GM21447 (cell line): ENCODE measurements at regions not wholly inside any gene's neighbourhood (a gene's known extent, or its start where the extent isn't known, plus 50 kb on each side); places are given as distances from the start of the nearest gene placed in this dataset.

Source experiments
- ATAC-seq: cut with Tn5 transposase; IDR thresholded peaks from one replicate; pipeline ENCODE4 v1.9.1; 2021; ENCODE audit not compliant: unreplicated experiment

- ATAC-seq: no peak
Measured at GRCh38 chr10:131620904-131621303, 279.9 kb upstream of the PPP2R2D start.

- no peak for ATAC-seq
Measured at GRCh38 chr10:131621784-131622624, 278.8 kb upstream of the PPP2R2D start.

DNA sequence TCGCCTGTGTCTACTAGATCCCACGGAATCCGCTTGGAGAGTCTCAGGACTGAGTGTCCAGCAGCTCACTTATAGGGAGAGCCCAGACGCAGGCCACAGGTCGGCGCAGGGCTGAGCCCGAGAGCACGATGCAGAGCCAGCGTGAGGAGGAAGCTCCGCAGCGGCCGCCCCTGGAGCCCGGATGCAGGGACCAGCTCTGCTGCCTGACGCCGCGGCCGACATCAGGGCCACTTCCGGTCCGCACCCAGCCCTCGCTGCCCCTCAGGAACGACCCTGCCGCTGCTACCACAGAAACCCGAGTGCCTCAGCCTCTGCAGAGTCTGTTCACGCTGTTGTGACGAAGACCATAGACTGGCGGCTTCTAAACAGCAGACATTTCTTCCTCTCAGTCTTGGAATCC lies 275.8 kb upstream of the PPP2R2D start:
- no peak for ATAC-seq

DNA sequence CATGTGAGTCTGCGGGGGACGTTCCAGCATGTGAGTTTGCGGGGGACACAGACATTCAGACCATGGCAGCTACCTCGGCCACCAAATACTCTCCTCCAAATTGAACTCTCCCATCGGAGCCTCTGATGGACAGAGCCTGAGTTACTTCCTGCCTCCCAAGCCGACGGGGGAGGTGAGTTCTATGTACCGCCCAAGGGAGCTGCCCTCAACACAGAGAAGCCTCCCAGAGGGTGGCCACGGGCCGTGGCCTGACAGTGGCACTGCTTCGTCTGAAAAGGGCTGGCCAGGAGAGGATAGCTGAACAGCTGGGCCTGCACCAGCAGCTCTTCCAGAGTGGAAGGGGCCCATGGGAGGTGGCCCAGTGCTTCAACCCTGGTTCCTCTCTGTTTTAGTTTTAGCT lies 274.5 kb upstream of the PPP2R2D start:
- ATAC-seq: no peak

GRCh38 chr10:131629026-131629770 lies 271.6 kb upstream of the PPP2R2D start:
- no peak for ATAC-seq

DNA sequence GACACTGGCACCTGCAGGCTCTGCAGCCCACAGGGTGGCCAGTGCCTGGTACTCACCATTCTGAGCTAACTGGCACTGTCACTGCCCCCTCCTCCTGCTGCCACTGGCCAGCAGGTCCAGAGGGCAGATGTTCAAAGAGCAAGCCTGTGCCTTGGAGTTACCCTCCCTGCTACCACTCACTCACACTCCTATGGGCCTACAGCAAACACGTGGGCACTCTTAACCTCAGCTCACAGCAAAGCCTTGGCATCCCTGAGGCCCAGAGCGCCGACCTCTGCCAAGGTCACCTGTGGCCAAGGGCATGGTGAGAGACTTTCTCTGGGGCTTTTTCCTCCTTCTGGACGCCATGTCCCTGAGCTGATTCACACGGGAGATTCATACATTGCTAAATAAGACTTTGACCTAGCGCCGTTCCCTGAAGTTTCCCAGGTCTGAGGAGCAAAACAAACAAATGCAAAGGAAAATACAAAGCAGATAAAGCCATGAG lies 270.0 kb upstream of the PPP2R2D start:
- no peak for ATAC-seq

- ATAC-seq: no peak
Measured at GRCh38 chr10:131631619-131632018, 269.2 kb upstream of the PPP2R2D start.

DNA sequence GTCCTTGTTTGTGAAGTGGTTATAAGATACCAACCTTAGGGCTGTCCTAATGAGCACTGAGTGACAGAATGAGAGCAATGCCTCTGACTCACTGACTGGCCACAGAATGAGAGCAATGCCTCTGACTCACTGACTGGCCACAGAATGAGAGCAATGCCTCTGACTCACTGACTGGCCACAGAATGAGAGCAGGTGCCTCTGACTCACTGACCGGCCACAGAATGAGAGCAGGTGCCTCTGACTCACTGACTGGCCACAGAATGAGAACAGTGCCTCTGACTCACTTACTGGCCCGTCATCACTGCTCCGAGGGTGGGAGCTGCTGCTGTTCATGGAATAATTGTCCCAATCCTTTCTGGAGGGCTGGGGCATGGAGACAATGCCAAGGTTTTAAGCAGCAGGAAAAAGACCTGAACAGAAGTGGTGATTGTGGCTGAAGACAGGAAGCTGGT lies 265.2 kb upstream of the PPP2R2D start:
- no peak for ATAC-seq

GRCh38 chr10:131636116-131636515 lies 264.7 kb upstream of the PPP2R2D start:
- ATAC-seq: no peak

DNA sequence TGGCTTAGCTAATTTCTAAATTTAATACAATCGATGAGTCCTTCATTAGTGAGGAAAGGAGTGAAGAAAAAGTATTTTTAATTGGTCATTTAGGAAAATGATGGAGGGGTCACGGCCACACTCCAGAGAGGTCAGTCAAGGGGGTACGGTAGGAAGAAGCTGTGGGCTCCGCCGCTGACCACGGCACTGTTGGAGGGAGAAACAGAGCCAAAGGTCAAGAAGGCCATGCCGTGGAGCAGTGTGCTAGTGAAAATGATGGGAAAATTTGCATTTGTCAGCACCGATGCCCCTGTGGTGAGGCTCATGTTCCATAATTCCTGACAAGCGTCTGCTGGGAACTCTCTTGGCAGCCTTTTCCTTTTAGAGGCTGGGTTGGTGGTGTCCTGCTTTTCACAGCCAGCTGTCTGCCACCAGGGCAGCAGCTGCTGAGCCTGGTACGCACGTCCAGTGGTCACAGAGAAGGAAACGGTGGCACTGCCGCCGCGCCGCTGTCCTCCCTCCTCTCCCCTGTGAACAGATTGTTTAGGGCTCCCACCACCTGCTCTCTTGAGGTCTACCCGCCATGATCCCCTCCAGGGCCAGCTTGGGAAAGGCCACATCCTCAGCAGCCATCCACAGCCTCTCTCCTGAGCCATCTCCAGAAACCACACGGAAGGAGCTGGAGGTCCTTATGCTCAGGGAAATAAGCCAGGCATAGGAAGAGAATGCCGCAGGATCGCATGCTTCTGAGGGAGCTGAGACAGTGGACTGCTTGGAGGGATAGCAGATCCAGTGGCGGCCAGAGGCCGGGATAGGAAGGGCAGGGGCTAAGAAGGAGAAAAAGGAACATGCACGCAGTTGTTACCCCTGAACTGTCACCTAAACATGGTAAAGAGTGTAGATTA lies 263.7 kb upstream of the PPP2R2D start:
- ATAC-seq: no peak

- ATAC-seq: no peak
Measured at GRCh38 chr10:131638049-131638879, 262.5 kb upstream of the PPP2R2D start.

DNA sequence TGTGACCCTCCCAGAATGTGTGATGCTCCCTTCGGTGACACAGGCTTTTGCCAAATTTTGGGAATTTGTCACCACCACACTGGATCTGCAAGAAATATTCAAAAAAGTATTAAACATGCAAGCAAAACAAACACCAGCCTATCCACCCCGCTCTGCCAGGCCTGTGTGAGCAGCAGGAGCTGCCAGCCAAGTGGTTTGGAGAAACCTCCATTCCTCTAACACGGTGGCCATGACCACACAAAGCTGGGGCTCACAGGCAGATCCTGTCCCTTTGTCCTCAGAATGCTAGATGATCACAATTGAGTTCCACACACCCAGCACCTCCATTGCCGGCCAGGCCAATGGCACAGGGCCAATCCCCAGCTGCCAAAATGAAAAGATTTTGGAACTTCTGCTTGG lies 261.9 kb upstream of the PPP2R2D start:
- no peak for ATAC-seq

GRCh38 chr10:131640045-131640644 lies 260.7 kb upstream of the PPP2R2D start:
- no peak for ATAC-seq

DNA sequence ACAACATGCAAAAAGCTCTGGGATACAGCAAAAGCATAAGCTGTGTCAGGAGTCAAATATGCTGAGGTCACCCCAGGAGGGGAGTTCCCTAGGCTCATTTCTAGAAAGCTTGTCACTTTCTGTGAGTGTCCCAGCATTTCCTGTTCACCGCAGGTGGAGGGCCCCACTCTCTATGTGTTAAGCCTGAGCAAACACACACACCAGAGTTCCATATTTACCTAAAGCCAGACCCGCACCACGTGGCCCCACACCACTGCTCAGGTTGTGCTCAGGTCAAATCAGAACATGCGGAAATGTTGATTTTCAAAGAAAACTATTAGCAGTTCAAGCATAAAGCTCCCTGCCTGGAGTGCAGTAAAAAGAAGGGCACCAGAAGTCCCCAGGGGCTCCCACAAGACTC lies 259.6 kb upstream of the PPP2R2D start:
- ATAC-seq: peak; percentile 99

DNA sequence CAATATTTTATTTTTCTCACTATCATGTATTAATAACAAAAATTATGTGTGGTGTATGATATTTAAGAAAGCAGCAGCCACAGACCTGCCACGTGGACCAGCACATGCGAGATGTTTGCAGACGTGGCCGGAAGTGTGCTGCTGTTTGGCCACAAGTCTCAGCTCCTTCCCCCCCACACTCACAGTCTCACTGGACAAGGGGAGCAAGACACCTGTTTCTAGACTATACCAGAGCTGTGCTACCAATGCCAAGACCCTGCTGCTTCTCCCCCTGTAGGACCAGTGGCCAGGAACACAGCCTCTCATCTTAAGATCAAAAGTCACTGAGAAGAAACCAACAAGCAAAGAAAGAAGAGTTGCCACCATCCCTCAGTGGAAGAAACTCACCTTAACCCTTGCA lies 258.9 kb upstream of the PPP2R2D start:
- no peak for ATAC-seq

DNA sequence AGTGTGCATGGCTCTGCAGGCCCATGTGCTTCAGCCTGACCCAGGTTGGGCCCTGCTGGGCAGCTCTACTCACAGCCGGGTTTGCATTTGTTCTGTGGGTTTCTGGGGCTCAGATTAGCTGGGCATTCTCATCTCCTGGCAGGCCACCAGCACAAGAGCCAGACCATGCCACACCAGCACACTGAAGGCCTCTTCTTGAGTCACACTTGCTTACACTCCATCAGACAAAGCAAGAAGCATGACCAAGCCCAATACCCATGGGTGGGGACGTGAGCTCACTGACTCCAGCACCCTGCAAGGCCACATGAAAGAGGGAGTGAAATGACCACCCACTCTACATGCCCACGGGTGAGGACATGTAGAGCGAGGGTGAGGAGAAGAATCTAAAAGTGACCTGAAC lies 257.8 kb upstream of the PPP2R2D start:
- ATAC-seq: no peak

- no peak for ATAC-seq
Measured at GRCh38 chr10:131644289-131644688, 256.5 kb upstream of the PPP2R2D start.

- no peak for ATAC-seq
Measured at GRCh38 chr10:131644864-131645658, 255.7 kb upstream of the PPP2R2D start.

DNA sequence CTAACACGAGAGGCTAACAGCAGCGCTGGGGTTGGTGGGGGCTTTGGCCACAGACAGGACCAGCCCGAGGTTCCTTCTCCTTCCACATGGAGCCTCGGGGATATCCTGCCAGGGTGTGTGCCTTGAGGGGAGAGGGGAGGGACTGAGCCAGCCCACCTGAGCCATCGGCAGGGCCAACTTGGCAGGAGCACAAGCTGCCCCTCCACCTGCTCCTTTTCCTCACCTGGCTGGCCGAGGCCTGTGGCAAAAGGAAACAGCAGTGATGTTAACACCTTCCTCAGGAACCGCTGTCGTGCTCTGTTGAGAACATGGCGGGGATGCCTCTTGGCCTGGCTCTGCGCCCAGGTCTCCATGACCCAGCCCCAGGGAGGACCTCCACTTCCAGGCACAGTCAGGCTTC lies 255.1 kb upstream of the PPP2R2D start:
- no peak for ATAC-seq
